GF-D8 (cell line): ENCODE measurements at regions not wholly inside any gene's neighbourhood (a gene's known extent, or its start where the extent isn't known, plus 50 kb on each side); places are given as distances from the start of the nearest gene placed in this dataset.
"Not testable (repeated sequence)": the region's sequence is repeated elsewhere in the genome, so short reads cannot be mapped to it uniquely, and the experiment has no call there.

Experiments
- DNase-seq: peaks from one replicate; lab custom pipeline; 2025; lab: John Stamatoyannopoulos, UW

DNA sequence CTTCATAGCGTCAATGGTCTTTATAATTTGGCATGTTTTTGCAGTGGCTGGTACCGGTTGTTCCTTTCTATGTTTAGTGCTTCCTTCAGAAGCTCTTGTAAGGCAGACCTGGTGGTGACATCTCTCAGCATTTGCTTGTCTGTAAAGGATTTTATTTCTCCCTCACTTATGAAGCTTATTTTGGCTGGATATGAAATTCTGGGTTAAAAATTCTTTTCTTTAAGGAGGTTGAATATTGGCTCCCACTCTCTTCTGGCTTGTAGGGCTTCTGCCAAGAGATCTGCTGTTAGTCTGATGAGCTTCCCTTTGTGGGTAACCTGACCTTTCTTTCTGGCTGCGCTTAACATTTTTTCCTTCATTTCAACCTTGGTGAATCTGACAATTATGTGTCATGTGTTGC lies 250.0 kb upstream of the CTNNB1 start:
- DNase-seq = not testable (repeated sequence)

DNA sequence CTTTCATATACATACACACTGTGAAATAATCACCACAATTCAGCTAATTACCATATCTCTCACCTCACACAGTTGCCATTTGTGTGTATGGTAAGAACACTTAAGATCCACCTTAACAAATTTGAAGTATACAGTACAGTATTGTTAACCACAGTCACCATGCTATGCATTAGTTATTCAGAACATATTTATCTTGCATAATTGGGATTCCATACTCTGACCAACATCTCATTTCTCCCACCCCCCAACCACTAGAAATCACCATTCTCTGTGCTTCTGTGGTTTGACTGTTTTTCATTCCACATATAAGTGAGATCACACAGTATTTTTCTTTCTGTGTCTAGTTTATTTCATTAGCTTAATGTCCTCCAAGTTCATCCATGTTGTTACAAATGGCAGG lies 247.7 kb upstream of the CTNNB1 start:
- DNase-seq = no peak

DNA sequence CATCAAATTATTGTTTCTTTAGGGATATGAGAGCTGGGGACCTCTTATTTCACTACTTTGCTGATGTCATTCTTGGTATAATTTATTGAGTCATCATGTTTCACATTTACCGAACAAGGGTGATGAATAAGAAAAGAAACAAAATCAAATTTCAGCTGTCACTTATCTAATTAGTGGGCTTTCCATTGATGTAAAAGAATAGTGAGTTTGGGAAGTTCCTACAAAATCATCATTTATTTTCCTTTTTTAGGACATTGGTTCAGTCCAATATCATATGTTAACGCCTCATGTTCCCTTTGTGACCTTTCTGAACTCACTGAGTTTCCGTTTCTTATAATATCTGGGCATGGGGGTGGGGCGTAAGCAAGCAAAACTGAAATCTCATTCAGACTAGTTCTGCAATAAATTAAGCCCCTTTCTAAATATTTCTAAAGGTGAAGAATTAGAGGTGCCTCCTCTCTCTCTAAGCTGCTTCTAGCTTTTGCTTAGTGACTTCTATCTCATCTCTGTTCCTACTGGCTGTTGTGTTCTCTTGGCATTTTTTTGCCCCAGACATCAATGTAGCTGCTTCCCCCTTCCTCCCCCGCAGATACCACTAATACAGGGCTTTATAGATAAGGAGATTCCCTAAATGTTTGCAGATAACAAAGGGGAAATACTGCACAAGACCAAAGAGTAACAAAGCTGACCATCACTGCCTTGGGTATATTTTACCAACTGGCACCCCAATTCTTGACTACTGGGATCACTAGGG lies 238.0 kb upstream of the CTNNB1 start:
- no peak for DNase-seq

DNA sequence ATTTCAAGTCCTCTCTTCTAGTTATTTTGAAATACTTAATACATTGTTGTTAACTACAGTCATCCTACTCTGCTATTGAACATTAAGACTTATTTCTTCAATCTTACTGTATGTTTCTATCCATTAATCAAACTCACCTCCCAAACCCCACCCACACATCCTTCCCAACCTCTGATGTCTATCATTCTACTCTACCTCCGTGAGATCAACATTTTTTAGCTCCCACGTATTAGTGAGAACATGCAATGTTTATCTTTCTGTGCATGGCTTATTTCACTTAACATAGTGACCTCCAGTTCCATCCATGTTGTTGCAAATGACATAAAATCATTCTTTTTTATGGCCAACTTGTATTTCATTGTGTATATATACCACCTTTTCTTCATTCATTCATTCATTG lies 236.6 kb upstream of the CTNNB1 start:
- no peak for DNase-seq

DNA sequence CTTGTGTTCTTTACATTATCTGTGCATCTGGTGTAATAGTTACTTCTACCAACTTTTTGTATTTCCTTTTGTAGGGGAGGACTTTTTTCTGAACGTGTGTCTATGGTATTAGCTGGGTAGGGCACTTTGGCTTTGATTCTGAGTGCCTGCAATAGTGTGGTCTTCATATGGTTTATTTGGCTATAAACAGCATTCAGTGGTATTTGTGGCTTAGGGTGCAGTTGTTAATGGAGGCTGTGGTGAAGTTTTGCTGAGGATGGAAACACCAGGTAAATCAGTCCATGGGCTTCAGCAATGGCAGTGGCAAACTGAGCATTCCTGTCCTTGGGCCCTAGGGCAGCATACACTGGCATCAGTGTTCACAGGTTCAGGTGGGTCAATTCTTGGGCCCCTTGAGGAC lies 230.6 kb upstream of the CTNNB1 start:
- DNase-seq = no peak

DNA sequence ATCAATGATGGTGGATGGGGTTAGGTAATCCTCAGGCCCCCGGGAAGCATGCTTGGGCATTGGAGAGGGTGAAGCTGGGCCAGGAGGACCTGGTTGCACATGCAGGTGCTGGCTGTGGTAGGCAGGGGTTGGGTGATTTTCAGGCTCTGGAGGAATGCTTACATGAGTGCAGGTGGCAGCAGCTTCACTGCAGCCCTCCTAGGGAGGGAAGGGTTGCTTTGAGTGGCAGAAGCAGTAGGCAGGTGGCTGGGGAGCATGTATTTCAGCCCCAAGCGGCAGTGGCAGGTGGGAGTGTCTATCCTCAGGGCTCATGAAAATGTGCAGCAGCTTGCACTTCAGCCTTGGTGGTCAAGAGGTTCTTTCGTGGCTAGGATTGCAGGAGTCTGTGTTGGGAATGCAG lies 230.0 kb upstream of the CTNNB1 start:
- DNase-seq = no peak

DNA sequence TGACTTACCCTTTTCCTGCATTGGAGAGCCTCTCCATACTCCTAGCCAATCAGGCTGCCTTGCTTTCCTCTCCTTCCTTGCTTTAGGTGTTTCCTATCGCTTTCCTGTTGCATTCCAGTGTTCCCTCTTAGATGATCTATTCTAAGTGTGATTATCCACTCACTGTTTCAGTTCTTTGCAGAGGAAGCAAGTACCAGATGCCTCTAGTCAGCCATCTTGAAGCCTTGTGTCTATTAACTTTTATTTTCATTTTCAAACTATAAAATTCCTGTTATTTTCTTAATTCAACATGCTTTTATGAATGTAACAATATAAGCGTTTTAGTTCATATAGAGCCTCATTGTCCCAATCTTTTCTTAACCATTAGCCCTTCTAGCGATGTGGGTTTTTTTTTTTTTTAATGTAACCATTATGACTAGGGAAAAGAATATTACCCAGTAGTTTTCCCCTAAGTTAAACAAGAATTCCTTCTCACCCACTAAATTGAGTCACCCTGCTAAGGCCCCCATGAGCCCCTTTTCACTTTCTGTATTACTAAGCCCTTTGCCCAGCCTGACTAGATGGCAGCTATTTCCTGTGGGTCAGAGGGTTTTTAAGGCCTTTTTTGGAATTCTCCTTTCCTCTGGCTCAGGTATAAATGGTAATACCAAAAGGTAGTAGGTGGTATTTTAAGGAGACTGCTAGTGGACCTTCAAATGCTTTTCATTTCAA lies 229.4 kb upstream of the CTNNB1 start:
- no peak for DNase-seq

DNA sequence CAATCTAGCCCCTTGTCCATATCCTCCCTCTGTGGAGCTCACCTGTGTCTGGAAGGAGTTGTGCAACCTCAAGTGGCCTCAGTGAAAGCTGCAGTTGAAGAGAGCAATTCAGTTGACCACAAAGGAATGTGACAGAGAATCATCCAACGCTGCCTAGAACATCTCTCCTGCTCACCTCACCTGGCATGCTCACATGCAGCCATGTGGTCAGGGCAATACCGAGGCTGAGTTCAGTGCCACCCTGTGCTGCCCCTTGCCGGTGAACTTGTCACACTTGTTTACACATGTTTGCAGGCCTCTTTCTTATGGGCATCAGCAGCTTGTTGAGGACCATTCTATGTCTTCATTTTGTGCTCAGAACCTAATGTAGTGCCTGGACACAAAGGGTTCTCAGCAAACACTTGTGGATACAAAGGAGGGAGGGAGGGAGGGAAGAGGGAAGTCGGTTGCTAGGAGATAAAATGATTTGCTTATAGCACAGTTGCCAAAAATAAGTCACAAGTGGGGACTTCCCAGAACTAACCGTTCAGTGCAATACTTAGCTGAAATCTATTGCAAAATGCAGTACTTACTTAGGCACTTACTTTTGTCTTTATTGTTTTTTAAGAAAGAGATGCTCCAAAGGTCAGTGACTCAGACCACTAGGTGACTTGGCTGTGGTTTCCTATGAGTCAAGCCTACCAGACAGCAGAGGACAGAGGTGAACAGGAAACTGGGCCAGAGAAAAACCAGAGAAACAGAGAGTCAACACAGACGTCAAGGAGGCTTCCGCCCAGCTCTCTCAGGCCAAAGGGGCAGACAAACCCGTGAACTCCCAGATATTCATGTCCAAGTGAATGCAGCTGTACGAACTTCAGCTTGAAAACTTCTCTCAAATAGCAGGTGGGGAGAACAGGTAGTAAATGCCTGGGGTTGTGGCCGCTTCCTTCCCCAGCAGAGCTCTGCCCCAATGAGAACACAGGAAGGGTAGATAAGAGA lies 227.8 kb upstream of the CTNNB1 start:
- DNase-seq = peak; percentile 65

DNA sequence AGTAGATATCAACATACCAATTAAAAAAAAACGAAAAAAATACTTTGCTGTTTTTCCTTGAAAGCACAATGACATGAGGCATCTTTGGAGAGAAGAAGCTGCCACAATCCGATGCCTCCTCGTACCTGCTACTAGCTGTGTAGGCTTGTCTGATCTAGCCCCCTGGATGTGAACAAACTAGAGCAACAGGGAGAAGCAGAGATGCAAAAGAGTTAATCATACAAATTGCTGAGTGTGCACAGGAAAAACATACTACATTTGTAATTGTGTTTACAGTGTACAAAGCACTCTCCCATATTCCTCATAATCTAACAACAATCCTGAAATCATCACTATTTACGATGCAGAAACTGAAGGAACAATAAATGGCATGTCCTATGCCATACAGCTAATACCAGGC lies 227.0 kb upstream of the CTNNB1 start:
- DNase-seq = no peak

DNA sequence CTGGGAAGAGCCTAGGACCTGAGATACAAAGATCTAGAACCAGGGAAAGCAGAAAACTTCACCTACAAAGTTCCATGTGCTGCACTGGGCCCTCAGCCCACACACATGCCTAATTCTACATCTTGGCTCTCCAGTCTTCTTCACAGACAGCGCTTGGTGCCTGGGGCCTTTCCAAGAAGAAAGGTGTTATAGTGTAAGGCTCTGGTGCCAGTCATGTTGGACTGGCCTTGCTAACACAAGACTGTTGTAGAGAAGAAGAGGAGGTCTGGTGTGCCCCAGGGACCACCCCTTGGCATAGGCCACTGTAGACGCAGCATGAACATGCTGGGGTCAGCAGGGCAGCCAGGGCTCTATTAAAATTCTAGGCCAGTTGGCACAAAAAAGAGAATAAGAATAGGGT lies 226.2 kb upstream of the CTNNB1 start:
- no peak for DNase-seq

DNA sequence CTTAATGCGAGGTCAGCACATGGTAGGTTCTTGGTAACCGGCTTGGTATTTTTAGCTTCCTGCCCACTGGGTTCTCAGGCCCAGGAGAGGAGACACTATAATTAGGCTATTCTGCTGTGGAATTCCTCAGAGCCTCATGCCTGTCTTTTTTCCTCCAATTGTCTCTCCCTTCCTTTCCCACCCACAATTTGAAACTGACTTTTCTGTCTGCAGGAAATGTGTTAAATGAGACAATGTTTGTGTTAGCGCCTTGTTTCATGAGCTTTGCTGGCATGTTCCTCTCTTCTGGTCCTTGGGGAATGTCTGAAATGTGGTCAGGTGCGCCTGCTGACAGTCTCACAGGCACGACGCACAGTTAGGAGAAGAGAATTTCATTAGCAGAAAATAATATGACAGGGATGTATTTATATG lies 223.6 kb upstream of the CTNNB1 start:
- no peak for DNase-seq

DNA sequence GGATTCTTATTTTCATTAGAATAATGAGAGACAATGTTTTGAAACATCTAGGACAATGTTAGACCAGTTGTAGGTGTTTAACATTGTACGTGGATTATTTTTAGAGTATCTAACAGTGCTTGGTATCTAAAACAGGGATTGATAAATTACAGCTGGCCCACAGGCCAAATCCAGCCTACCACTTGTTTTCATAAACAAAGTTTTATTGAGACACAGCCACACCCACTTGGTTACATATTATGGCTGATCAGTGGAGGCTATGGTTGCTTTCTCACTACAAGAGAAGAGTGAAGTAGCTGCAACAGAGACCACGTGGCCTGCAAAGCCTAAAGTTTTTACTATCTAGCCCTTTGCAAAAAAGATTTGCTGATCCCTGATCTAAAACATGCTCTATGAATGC lies 223.1 kb upstream of the CTNNB1 start:
- no peak for DNase-seq

DNA sequence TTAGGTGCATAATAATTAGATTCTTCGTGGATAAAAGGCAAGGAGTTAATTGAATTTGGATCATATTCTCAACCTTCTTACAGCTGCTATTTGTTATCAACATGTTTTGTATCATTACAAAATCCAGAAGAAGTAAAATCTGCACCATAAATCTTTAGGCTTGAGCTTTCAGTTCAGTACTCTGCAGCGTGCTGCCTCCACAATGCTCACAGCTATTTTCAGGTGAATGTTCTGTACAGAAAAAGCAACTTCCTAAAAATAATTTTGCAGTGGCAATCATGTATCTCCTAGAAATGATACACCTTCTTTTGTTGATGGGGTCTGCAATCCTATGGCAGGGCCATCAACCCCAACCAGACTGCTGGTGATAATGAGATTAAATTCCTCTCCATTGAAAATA lies 220.9 kb upstream of the CTNNB1 start:
- DNase-seq = no peak

DNA sequence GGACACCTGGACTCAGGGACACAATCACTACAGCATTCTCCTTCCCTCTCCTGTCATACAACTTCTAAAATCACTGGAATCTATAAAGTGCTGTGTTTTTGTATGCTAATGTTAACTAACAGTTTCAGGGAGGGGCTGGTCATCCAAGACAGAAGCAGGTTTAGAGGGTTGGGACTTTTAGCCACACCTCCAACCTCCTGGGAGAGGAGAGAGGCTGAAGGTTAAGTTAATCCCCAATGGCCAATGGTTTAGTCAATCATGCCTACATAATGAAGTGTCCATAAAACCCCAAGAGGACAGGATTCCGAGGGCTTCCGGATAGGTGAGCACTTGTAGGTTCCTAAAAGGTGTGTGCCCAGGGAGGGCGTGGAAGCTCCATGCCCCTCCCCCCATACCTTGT lies 219.3 kb upstream of the CTNNB1 start:
- DNase-seq = no peak

DNA sequence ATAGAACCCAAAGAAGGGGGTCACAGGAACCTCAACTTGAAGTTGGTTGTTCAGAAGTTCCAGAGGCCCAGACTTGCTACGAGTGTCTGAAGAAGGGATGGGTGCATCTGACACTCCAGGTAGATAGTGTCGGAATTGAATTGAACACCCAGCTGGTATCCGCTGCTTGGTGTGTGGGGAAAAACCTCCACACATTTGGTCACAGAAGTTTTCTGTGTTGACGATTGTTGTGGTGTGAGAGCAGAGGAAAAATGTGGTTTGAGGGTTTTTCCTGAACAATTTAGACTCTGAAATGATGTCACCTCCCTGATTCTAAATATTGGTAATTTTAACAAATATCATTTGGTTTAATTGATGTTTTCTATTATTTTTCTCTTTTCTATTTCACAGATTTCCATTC lies 218.8 kb upstream of the CTNNB1 start:
- DNase-seq = no peak

DNA sequence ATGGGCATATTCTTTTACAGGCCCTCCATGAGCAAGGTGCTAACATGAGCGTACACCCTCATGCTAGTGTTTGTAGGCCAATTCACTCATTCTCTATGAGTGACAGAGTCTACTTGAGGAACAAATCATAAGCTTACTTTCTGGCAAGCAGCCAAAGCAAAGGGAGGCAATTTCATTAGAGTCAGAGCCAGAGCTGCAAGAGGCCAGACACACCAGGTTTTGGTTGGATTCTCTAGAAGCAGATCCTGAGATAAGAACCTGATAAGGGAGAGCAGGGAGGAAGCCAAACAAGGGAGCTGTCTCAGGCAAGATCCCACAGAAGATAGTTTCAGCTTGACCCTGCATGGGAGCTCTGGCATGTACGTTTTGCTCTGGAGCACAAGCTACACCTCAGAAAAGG lies 214.1 kb upstream of the CTNNB1 start:
- no peak for DNase-seq

DNA sequence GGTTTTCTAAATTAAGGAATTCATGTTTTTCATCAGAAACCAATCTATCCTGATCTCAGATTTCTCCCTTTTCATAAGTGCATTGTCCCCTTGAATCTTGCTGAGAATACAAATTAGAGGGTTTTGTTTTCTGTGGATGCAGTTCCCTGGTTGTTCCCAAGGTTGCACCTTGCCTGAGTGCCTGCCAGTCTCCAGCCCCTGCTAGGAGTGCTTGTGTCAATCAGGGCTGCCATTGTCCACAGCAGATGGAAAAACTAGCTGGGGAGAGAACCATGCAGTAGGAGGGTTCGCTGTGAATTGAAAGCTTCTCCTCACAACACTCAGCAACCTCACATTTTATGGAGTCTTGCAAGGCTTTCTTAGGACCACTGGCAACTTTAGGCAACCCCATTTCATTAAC lies 210.8 kb upstream of the CTNNB1 start:
- DNase-seq = no peak

DNA sequence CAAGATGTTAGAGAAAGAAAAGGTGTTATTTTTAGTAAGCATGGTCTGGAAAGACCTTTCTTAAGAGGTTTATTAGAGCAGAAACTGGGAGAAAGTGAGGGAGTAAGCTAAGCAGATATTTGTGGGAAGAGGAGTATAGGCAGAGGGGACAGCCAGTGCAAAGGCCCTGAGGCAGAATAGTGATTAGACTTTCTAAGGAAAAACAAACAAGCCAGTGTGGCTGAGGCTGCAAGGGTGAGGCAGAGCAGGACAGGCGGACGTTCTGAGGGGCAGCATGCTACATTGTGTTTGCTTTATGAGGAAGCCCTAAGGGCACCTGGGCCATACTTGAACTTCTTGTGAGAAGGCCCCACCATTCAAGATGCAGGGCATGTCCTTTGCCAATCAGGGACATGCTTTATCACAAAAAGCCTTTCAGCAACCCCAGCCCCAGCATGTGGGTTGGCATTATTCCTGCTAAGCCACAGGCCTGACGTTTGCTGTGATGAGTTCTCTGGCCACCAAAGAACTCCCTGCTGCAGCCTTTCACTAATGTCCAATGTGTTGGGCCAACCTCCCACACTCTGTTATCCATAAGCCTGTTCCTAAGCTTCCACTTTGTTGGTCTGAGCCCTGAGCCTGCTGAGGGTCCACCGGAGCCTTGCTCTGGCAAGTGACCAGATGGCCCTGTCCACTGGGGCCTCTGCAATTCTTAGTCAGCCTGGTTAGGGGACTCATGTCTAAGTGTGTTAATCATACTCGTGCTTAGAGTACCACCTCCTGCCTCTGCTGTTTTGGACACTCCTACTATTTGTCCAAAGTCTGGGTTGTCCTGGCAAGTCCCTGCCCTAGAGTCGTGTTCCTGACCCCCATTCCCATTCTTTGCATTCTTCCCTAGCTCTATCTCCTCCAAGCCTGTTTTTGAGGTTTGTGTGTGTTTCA lies 209.9 kb upstream of the CTNNB1 start:
- DNase-seq = no peak

DNA sequence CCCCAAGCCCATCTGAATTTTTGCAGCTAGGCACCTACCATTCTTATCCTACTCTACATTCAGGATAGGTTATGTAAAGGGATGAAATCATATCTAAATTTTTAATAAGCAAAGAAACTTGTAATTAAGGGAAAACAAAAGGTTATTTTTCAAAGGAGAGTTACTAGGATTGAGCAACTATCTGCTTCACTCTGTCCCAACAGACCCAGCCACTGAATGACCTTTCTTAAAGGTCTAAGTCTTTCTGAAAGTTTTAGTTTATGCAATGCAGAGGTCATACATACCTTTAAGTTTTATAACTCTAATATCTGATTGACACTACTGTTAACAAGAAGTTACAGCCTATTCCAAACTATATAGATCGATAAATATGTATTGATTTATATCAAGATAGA lies 209.2 kb upstream of the CTNNB1 start:
- no peak for DNase-seq

DNA sequence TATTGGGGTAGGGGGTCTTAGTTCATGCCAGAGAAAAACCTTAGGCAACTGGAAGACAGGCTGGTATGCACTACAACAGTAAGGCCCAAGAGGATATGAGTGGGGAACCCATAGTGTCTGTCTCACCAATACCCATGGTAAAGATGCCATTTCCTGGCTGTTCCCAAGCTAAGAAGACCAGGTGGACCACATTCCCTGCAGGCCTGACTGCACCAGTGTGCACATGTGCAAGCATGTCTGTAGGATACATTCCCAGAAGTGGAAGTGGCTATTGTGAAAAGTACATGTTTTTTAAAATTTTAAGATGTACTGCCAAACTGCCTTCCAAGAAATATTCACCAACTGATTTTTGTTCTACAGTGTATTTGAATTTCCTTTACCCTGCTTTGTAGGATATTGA lies 207.3 kb upstream of the CTNNB1 start:
- no peak for DNase-seq

DNA sequence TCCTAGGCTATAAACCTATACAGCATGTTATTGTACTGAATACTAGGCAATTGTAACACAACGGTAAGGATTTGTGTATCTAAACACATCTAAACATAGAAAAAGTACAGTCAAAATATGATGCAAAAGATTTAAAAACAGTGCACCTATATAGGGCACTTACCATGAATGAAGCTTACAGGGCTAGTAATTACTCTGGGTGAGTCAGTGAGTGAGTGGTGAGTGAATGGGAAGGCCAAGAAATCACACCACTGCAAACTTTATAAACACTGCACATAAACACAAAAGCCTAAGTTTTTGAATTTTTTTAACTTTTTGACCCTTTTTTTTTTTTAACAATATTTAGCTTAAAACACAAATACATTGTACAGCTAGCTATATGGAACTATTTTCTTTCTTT lies 204.7 kb upstream of the CTNNB1 start:
- DNase-seq = no peak

DNA sequence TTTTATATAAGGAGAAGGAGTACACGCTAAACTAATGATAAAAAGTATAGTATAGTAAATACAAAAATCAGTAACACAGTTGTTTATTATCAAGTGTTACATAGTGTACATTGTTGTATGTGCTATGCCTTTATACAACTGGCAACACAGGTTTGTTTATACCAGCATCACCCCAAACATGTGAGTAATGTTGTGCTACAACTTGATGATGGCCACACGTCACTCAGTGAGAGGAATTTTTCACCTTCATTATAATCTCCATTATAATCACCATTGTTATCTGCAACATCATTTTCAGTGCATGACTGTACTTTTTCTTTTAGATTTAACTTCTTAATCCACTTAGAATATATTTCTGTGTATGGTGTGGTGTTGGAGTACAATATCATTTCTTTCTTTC lies 204.0 kb upstream of the CTNNB1 start:
- no peak for DNase-seq
